Liver (tissue), 8 donors: ENCODE measurements at regions not wholly inside any gene's neighbourhood (a gene's known extent, or its start where the extent isn't known, plus 50 kb on each side); places are given as distances from the start of the nearest gene placed in this dataset.

ENCODE experiments used
- DNase-seq: peaks from one replicate; pipeline ENCODE4 v3.0.0-alpha.2; 2017; ENCODE audit warnings: low spot score
- H3K27ac ChIP-seq, 2 donors: one replicate each; pipeline ENCODE4 v1.7.0; 2013; ENCODE audit warnings: inconsistent platforms in 2 of 2, low read length in 2 of 2, control low read depth in 1 of 2, low read depth in 1 of 2, mild to moderate bottlenecking in 1 of 2
- H3K27me3 ChIP-seq, 4 donors: one replicate each; pipeline versions ENCODE4 v1.6.1 to v1.7.0; 2013; ENCODE audit warnings: low read length in 3 of 4, inconsistent platforms in 1 of 4, mild to moderate bottlenecking in 1 of 4, moderate library complexity in 1 of 4; ENCODE audit not compliant: control insufficient read depth in 4 of 4, insufficient read depth in 4 of 4
- H3K36me3 ChIP-seq, 4 donors: one replicate each; pipeline versions ENCODE4 v1.6.1 to v1.7.0; 2013; ENCODE audit warnings: low read length in 3 of 4, mild to moderate bottlenecking in 3 of 4, low read depth in 1 of 4, moderate library complexity in 1 of 4; ENCODE audit not compliant: control insufficient read depth in 4 of 4, insufficient read depth in 3 of 4
- H3K4me1 ChIP-seq, 4 donors: one replicate each; pipeline versions ENCODE4 v1.6.1 to v1.7.0; 2013; ENCODE audit warnings: low read length in 3 of 4, mild to moderate bottlenecking in 3 of 4, moderate library complexity in 1 of 4; ENCODE audit not compliant: control insufficient read depth in 4 of 4, insufficient read depth in 4 of 4
- H3K4me3 ChIP-seq, 3 donors: one replicate each; pipeline versions ENCODE4 v1.6.1 to v1.7.0; 2013; ENCODE audit warnings: low read length in 3 of 3, control low read depth in 1 of 3, low read depth in 1 of 3, mild to moderate bottlenecking in 1 of 3
- H3K9ac ChIP-seq, 2 donors: one replicate each; pipeline ENCODE4 v1.7.0; 2013; ENCODE audit warnings: low read length in 2 of 2, mild to moderate bottlenecking in 2 of 2, moderate library complexity in 2 of 2, control low read depth in 1 of 2, low read depth in 1 of 2
- H3K9me3 ChIP-seq, 4 donors: one replicate each; pipeline versions ENCODE4 v1.6.1 to v1.7.0; 2013; ENCODE audit warnings: low read length in 3 of 4; ENCODE audit not compliant: control insufficient read depth in 4 of 4
- ATF3 ChIP-seq: IDR thresholded peaks from 2 replicates; pipeline ENCODE4 v1.6.1; 2016; ENCODE audit warnings: antibody characterized with exemption
- CTCF ChIP-seq: fragments of 150-350 bp; IDR thresholded peaks from 2 replicates; pipeline ENCODE4 v1.5.1; 2017; ENCODE audit warnings: improper control_type of control experiment, low read depth, low read length; ENCODE audit not compliant: missing input control
- EGR1 ChIP-seq, 2 donors: IDR thresholded peaks; 2 replicates each; pipeline ENCODE4 v1.6.1; 2016 to 2018; ENCODE audit warnings: antibody characterized with exemption in 2 of 2, low read depth in 2 of 2
- FOXA1 ChIP-seq: IDR thresholded peaks from 2 replicates; pipeline ENCODE4 v1.6.1; 2016; ENCODE audit warnings: antibody characterized with exemption
- FOXA2 ChIP-seq: IDR thresholded peaks from 2 replicates; pipeline ENCODE4 v1.6.1; 2016; ENCODE audit warnings: antibody characterized with exemption
- GABPA ChIP-seq, 2 donors: IDR thresholded peaks in 1 of 2; conservative IDR thresholded peaks in 1 of 2; 2 replicates each; pipeline ENCODE4 v1.6.1; 2016; ENCODE audit warnings: antibody characterized with exemption in 2 of 2, mild to moderate bottlenecking in 1 of 2, moderate library complexity in 1 of 2
- HNF4A ChIP-seq, 2 donors: conservative IDR thresholded peaks; 2 replicates each; pipeline ENCODE4 v1.6.1; 2016; ENCODE audit warnings: antibody characterized with exemption in 2 of 2, mild to moderate bottlenecking in 2 of 2
- HNF4G ChIP-seq: IDR thresholded peaks from 2 replicates; pipeline ENCODE4 v1.6.1; 2016; ENCODE audit warnings: antibody characterized with exemption
- JUND ChIP-seq, 2 donors: IDR thresholded peaks; 2 replicates each; pipeline ENCODE4 v1.6.1; 2016; ENCODE audit warnings: antibody characterized with exemption in 2 of 2
- MAX ChIP-seq: IDR thresholded peaks from 2 replicates; pipeline ENCODE4 v1.6.1; 2016; ENCODE audit warnings: antibody characterized with exemption
- NR2F2 ChIP-seq: IDR thresholded peaks from 2 replicates; pipeline ENCODE4 v1.6.1; 2016; ENCODE audit warnings: antibody characterized with exemption
- RAD21 ChIP-seq, 2 donors: IDR thresholded peaks; 2 replicates each; pipeline ENCODE4 v1.6.1; 2016; ENCODE audit warnings: antibody characterized with exemption in 2 of 2, mild to moderate bottlenecking in 2 of 2
- REST ChIP-seq: IDR thresholded peaks from 2 replicates; pipeline ENCODE4 v1.6.1; 2016; ENCODE audit warnings: antibody characterized with exemption, mild to moderate bottlenecking
- RXRA ChIP-seq, 2 donors: IDR thresholded peaks; 2 replicates each; pipeline ENCODE4 v1.6.1; 2017 to 2018; ENCODE audit warnings: antibody characterized with exemption in 2 of 2, mild to moderate bottlenecking in 1 of 2
- SP1 ChIP-seq: IDR thresholded peaks from 2 replicates; pipeline ENCODE4 v1.6.1; 2018; ENCODE audit warnings: antibody characterized with exemption, mild to moderate bottlenecking
- TAF1 ChIP-seq: conservative IDR thresholded peaks from 2 replicates; pipeline ENCODE4 v1.6.1; 2016; ENCODE audit warnings: antibody characterized with exemption, mild to moderate bottlenecking
- YY1 ChIP-seq: IDR thresholded peaks from 2 replicates; pipeline ENCODE4 v1.6.1; 2016; ENCODE audit warnings: antibody characterized with exemption, mild to moderate bottlenecking
- ZBTB33 ChIP-seq: IDR thresholded peaks from 2 replicates; pipeline ENCODE4 v1.6.1; 2016; ENCODE audit warnings: antibody characterized with exemption
- WGBS: extraction: QIAGEN DNeasy Blood & Tissue Kit; methylation state at CpG from one replicate; pipeline ENCODE4 v1.1.7; 2013; 5-methylcytosine and 5-hydroxymethylcytosine counted together
- donor health status: healthy.
- donor health status: healthy.
- donor health status: healthy.
- donor health status: healthy.
- donor health status: healthy.

- no peak overlapping the region for H3K4me3 ChIP-seq
- 69% methylated on average over 2 of the region's 2 CpGs for WGBS
- H3K9ac ChIP-seq: no peak overlapping the region
- no peaks in the 10 kb centered on the region for H3K27me3 ChIP-seq
- TF ChIP-seq REST: no peak
- TF ChIP-seq CTCF: no peak
- TF ChIP-seq EGR1 (IDR thresholded peaks at IDR 0.05; ENCODE audit: low read depth in 2 of 2): no peak
- no peak for TF ChIP-seq FOXA2
- no peak for TF ChIP-seq RAD21 (IDR thresholded peaks at IDR 0.05)
- TF ChIP-seq RXRA (IDR thresholded peaks at IDR 0.05): no peak
- TF ChIP-seq FOXA1: no peak
- no peak for TF ChIP-seq GABPA (IDR thresholded peaks at IDR 0.05 in 1 of 2, conservative IDR thresholded peaks at IDR 0.05 in 1 of 2)
- no peak for TF ChIP-seq ATF3
- no peak for TF ChIP-seq ZBTB33
- no peak for TF ChIP-seq SP1
- no peak for TF ChIP-seq MAX
- no peaks in the 10 kb centered on the region for H3K9me3 ChIP-seq
- H3K4me1 ChIP-seq: no peaks in the 10 kb centered on the region
- no peak for DNase-seq
- no peaks in the 10 kb centered on the region for H3K36me3 ChIP-seq
- H3K27ac ChIP-seq: no peak overlapping the region
Measured at GRCh38 chr5:72628771-72629371, 121.7 kb upstream of the ZNF366 start.

GRCh38 chr5:72625332-72625731, 118.1 kb upstream of the ZNF366 start:
- H3K36me3 ChIP-seq: no peaks in the 10 kb centered on the region
- peaks cover 0 to 3% (median 0%) of the 10 kb centered on the region in 4 donors for H3K27me3 ChIP-seq
- no peaks in the 10 kb centered on the region for H3K9me3 ChIP-seq
- no peak overlapping the region for H3K9ac ChIP-seq
- no peak overlapping the region for H3K4me3 ChIP-seq
- DNase-seq: no peak
- no peak overlapping the region for H3K27ac ChIP-seq
- no peaks in the 10 kb centered on the region for H3K4me1 ChIP-seq
- TF ChIP-seq RXRA (IDR thresholded peaks at IDR 0.05) (no peak), NR2F2 (no peak), SP1 (no peak), HNF4A (conservative IDR thresholded peaks at IDR 0.05) (no peak), JUND (IDR thresholded peaks at IDR 0.05) (no peak), HNF4G (no peak), FOXA1 (no peak), GABPA (IDR thresholded peaks at IDR 0.05 in 1 of 2, conservative IDR thresholded peaks at IDR 0.05 in 1 of 2) (no peak), ZBTB33 (no peak), CTCF (no peak), FOXA2 (no peak), YY1 (no peak), TAF1 (no peak), ATF3 (no peak)
